UCSD-AML1 (cell line): ENCODE measurements at regions not wholly inside any gene's neighbourhood (a gene's known extent, or its start where the extent isn't known, plus 50 kb on each side); places are given as distances from the start of the nearest gene placed in this dataset.
"Not testable (repeated sequence)": the region's sequence is repeated elsewhere in the genome, so short reads cannot be mapped to it uniquely, and the experiment has no call there.

Source experiments
- DNase-seq: peaks from one replicate; lab custom pipeline; 2025; ENCODE audit not compliant: unreplicated experiment; lab: John Stamatoyannopoulos, UW

DNA sequence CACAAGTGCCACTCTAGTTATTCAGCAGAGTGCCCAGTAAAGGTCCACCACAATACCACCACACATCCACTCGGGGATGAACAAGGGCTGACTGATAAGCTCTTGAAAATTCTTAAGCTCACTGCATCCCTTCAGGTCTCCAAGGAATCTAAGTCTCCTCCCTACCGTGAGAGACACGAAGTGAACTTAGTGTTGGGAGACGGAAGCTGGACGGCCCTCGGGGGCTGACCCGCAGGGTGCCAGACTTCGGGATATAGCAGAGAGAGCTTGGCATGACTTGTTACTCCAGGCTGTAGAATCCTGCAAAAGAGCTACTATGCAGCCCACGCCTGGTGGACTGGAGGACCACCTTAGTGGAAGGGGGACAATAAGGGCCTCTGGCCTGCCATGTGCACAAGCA is 75.1 kb downstream of the LYZL1 start:
- not testable (repeated sequence) for DNase-seq

DNA sequence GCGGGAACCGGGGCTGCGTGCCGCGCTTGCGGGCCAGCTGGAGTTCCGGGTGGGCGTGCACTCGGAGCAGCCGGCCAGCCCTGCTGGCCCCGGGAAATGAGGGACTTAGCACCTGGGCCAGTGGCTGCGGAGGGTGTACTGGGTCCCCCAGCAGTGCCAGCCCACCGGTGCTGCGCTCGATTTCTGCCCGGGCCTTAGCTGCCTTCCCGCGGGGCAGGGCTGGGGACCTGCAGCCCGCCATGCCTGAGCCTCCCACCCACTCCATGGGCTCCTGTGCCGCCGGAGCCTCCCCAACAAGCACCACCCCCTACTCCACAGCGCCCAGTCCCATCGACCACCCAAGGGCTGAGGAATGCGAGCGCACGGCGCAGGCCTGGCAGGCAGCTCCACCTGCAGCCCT is 77.3 kb downstream of the LYZL1 start:
- not testable (repeated sequence) for DNase-seq

DNA sequence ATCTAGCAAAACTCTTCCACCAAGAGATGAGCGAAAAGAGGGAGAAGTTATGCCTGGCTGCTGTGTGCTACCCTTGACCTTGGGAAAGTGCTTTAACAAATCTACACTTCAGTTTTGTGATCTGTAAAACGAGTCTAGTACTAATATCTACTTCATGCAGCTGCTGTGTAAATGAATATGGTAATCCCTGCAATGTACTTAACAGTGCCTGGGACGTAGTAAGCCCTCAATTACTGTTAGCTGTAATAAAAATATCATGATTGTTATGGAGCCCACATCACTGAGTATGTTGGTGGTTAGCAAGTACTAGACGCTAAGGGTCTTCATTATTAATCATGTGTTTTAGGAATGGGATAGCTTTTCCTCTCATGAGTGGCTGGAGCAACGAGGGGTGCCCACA is 80.5 kb downstream of the LYZL1 start:
- no peak for DNase-seq

DNA sequence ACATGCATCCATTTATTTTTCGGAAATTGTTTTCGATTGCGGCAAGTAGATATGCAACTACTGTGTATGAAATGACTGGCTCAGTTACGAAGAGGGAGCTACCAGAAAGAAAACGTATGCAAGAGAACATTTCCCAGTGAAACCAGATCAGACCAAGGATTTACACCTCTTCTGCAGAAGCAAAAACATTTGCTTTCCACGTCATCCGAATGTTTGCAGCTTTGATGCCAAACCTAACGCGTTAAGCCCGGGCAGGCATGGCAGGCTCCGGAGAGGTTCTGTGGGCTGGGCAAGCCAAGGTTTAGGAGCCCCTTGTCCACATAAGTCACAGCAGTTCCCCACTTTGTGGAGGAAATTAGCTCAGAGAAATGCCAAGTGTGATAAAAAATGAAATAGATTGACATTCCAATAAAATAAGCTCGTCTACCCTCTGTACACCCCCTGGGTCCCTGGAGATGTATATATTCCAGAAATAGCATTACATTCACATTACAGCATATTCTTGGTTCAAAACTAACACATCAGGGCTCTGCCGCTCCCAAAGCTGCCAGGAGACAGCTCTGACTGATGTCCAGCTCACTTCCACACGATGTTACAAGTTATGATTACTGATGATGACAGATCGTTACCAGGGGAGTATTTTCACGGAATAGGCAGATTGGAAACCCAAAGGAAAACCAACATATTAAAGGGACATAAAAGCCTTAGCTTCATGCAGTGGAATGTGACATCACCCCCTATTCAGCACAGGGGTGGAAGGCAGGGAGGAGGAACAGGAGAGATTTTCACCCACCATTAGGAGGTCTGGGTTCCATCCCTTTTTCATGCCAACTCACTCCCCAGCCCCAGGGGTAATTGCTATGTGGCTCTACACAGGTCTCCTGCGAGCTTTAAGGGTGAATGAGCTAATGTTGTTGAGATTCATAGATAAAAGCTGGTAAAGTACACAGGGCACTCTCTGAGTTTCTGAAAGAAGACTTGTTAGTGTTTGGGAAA is 81.5 kb downstream of the LYZL1 start:
- no peak for DNase-seq

DNA sequence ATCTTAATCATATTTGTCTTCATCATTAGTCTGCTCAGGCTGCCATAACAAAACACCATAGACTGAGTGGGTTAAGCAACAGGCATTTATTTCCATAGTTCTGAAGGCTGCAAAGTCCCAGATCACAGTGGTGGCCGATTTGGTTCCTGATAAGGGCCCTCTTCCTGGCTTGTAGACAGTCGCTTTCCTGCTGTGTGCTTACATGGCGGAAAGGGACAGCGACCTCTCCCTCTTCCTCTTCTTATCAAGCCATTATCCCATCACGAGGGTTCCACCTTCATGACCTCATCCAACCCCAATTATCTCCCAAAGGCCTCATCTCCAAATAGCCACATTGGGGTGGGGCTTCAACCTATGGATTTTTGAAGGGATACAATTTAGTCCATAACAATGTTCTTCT is 84.0 kb downstream of the LYZL1 start:
- no peak for DNase-seq

DNA sequence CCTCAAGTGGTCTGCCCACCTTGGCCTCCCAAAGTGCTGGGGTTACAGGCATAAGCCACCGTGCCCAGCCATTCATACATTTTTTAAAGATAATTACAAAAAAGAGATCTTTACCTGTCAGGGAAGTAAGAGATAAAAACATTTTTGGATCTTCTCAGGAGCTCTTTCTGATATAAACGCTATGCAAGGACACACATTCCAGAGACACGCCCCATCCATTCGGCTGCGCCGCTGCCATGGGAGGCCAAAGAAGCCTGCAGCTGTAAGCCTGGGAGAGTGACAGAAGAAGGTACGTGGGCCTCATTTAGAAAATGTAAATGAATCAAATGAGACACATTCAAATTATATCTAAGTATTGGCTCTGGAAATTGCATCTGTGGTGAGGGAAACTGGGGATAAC is 85.3 kb downstream of the LYZL1 start:
- DNase-seq, result no peak

DNA sequence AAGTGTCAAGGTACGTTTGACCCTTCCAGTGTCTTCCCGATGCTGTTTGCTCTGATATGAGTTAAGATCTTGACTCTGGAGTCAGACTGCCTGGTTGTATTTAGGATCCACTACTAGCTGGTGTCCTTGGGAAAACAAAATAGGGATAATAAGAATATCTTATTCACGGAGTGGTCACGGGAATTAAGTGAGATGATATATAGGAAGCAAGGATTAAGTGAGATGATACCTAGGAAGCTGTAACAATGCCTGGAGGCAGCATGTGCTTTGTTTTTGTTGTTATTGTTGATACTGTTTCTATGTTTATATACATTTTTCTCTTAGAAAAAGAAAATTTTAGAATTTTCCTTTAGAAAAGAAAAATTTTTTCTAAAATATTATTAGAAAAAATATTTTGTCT is 87.0 kb downstream of the LYZL1 start:
- no peak for DNase-seq

DNA sequence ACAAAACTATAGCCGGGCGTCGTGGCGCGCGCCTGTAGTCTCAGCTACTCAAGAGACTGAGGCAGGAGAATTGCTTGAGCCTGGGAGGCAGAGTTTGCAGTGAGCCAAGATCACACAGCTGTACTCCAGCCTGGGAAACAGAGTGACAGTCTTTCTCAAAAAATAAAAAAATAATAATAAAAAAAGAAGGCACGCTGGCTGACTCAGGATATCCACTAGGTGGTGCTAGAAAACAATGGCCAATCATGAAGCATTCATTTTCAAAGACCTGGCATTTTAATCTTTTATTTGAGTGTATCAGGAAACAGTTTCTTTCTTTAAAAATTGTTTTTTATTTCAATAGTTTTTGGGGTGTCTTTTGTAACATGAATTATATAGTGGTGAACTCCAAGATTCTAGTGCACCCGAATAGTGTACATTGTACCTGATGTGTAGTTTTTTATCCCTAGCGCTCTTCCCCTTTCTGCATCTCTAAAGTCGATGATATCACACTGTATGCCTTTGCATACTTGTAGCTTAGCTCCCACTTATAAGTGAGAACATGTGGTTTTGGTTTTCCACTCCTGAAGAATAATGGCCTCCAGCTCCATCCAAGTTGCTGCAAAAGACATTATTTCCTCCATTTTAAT is 88.6 kb downstream of the LYZL1 start:
- DNase-seq, result no peak

DNA sequence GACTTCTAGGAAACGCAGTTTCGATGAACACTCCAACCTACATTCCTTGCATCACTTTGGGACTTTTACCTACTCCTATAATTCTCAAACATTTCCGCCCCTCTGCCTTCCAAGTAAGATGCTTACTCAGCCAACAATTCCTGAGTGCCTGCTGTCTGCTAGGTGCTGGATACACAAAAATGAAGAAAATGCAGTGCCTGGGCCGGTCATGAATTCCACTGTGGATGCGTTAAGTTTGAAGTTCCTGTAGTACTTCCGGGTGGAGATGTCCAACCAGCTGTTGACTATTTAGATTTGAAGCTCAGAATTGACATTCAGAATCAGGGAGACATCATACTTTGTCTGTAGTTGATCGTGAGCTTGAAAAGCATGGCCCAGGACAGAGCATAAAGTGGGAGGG is 89.2 kb downstream of the LYZL1 start:
- no peak for DNase-seq

DNA sequence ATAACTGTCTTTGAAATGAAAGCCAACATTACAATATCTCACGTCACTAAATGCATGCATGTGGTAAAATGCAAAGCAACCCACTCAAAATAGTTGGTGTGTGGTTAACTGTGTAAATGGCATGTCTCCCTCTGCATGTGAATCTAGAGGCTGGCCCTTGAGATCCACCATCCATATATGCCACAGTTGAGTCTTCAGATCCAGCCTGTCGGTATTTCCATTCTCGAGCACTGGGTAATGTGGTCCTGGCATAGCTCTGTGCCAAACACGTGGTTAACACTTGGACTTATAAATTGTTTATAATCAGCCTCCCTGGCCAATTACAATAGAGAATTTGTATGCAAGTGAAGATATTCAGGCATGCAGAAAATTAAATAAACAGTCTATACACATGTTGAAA is 90.3 kb downstream of the LYZL1 start:
- no peak for DNase-seq

DNA sequence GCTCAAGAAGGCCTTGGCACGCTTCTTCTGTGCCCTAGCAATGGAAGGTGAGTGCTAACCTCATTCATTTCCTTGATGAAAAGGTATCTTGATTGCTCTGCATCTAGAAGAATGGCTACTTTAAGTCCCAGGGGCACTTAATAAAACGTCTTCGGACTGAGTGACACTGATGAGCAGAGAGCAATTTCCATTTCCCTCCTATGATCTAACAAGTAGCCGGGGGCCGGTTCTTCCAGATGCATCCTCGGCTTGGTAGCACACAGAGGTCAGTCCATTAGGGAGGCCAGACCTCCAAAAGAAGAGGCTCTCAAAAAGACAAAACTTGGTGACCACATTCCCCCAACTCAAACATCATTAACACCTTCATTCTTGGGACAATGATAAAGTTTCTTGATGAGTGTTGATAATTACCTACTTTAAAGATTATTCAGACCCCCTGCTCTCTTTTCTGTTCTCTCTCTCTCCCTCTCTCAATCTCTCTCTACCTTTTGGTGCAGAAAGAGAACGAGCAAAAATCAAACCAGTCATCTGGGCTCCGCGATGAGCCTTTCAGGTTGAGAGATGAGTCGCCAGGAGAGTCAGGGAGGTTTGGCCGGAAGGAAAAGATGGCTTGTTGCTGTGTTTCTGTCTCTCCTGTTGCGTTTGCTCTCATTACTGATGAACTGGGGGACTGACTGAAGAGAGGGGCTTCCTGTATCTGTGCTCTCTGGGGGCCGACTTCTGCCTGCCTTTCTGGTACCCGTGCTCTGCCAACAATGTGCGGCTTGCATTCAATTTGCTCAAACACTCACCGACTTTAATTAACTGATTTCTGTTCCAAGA is 91.1 kb downstream of the LYZL1 start:
- not testable (repeated sequence) for DNase-seq

DNA sequence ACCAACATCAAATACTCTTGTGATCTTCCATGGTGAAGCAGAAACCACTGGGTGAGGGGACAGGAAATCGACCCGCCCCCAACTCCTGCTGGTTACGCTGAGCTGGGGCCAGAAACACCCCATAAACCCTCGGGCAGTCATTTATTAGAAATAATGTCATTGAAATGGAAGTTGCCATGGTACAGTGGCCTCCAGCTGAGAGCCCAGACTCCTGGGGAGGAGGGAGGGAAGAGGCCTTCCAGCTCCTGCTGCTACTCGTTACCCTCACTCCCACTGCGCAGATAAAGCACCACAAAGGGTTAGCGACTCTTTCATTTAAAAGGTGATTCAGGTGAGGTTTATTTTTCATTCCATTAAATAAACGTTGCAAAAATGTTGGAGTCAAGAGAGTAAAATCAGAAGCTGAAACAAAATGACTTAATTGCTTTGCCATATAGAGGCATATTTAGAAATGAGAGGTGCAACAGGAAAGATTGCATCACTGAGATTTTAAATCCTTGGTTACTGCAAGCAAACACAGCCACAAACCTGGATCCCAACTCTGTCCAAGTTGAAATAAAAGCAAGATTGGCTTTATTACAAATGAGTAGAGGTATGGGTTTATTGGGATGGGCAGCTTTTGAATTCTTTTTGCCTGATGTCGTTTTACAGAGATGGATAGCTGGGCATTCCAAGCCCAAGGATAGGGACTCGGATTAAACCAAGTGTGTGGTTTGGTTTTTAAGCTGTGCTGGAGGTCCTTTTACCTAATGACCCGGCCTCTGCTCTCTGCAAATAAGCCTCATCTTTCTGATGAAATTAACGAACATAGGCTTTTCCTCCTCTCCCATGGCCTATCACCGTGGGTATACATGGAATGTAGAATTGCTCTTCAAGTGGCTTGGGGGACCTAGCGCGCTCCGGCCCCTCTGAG is 92.0 kb downstream of the LYZL1 start:
- DNase-seq, result not testable (repeated sequence)

DNA sequence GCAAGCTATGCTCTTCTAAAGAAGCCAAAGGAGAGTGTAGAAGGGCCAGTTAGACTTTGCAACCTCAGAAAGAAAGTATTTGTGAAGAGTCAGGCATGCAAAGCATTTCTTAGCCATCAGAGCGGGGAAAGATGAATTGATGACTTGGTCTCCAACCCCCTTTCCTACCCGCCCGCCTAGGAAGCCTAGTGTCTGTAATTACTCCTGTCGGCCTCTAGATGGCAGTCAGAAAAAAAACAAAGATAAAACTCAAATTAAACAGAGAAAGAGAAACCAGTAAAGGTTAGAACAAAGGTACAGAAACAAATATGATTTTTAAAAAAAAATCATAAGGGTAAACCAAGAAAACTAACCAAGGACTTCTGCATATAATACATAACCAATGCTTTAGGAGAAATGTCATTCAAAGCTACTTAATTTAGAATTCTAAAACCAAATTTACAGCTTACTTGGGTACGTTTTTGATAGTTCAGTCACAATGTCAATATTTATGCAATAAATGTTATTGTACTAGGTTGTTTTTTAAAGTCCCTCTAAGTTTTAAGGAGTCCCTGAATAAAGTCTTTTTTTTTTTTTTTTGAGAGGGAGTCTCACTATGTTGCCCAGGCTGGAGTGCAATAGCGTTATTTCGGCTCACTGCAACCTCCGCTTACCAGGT is 97.6 kb downstream of the LYZL1 start:
- no peak for DNase-seq

DNA sequence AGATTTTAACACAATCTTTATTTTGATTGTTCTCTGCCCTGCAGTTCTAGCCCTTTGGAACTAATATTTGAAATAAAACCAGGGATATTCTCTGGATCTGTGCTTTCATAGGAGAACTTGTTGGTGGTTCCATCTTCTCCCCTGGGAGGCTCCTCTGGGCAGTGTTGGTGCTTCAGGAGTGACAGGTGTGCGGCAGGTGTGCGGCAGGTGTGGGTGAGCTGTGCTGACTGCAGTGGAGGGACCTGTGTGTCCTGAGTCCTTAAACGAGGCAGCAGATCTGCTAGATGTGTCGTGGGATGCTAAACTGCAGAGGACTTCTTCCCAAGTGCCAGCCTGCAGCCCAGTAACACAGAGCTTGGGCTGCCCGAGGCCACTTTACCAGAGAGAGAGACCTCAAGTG is 98.4 kb downstream of the LYZL1 start:
- no peak for DNase-seq

DNA sequence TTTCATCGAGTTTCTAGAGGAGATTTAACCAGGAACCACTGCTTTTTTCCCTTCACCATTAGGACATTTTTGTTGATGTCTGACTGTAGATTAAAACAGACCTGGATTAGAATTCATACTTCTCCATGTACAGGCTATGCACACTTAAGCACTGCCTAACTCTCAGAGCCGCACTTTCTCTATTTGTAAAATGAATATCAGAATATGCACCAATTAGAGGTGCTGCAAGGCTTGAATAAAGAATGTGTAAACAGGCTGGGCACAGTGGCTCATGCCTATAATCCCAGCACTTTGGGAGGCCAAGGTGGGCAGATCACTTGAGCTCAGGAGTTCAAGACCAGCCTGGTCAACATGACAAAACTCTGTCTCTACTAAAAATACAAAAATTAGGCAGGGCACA is 99.2 kb downstream of the LYZL1 start:
- DNase-seq, result not testable (repeated sequence)

DNA sequence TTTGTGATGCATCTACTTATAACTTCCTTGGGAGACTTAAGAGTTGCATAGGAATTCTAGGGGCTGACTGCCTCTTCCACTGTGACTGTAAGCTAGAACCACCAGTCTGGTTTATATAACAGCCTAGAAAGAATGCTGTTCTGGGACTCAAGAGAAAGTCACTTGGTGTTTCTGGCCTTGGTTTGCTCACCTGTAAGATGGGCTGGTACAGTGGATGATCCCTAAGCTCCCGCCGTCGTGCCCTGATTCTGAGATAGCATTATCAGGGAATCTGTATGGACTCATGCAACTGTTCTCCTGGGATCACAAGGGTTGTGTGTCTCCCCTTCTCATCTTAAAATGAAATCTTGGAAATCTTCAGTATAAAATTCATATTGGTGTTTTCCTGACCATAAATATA is 100.6 kb downstream of the LYZL1 start:
- no peak for DNase-seq

DNA sequence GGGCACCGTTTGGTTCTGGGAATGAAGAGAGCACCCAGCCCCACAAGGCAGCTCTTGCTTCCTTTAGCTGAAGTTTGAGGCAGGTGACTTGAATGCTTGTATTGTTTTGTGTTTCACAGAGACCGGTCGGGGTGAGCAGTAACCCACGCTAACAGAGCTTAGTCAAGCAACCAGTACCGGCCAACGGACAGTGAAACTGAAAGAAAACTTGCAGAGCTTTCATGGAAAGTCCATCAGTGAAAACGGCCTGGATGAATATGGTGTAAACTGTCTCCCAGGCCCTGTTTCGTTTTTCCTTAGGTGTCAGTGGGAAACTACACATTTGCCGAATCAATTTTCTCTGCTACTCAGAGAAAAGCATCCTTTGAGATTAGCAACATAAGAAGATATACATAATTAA is 101.1 kb downstream of the LYZL1 start:
- no peak for DNase-seq

DNA sequence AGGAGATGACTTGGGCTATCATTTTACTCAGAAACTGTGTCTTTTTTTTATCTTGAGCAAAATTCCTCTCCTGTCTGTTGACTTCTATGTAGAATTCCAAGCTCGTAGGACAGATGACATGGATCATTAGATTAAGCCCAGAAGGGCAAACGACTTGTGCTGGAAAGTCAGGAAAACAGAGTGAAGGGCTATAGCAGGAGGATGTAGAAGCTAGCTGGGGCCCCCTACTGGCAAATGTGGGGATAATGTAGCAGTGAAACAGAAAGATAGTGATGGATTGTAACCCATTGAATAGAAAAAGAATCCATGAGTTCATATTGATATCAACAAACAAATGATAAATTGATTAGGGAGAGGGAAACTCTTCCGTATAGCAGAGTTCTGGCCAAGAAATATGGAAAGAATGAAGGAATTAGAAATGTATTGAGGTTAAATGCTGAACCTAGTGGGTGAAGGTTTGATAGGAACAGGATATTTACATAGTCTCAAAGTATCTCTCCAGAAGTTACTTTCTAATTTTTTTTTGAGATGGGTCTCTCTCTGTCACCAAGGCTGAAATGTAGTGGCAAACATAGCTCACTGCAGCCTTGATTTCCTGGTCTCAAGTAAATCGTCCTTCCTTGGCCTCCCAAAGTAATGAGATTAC is 103.6 kb downstream of the LYZL1 start:
- DNase-seq, result peak; percentile 14

DNA sequence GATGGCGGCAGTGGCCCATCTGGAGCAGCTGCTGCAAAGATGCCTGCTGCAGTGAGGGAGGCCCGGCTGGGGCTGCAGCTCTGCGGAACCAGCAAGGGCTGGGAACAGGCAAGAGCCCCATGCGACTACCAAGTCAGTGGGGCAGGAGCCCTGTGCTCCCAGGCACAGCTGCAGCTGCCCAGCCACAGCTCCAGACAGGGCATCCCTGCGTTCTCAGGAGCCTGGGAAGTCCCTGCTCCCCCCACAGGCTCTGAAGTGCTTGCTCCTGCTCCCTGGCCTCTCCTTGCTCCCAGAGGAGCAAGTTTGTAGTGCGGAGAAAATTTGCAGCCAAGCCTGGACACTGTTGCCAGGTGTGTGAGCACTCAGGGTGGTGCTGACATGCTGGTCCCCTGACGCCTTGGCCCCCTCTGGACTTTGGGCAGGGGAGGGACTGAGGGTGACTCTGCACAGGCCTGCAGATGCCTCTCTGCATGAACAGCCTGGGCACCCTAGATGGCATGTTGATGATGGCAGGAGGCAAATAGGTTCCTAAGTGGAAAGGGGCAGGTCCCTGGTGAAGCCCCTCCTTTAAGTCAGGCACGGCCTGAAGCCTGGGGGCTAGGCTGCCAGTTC is 105.6 kb downstream of the LYZL1 start:
- no peak for DNase-seq
